ENCODE measurements at regions not wholly inside any gene's neighbourhood (a gene's known extent, or its start where the extent isn't known, plus 50 kb on each side); places are given as distances from the start of the nearest gene placed in this dataset.

GRCh38 chr17:6241381-6241780 lies 171.2 kb downstream of the WSCD1 start:
- DNase-seq (no peak), ATAC-seq (no peak)
- Histone ChIP-seq H3K4me1 (no peaks in the 10 kb centered on the region), H3K27ac (no peak overlapping the region), H3K36me3 (no peaks in the 10 kb centered on the region), H3K27me3 (peaks cover 0 to 84% of the 10 kb centered on the region in 2 donors), H3K9me3 (no peaks in the 10 kb centered on the region), H3K4me3 (no peak overlapping the region)
- TF ChIP-seq CTCF (IDR thresholded peaks at IDR 0.05): no peak
- intact Hi-C loops (cut with DNase I): no loop called here

- intact Hi-C loops (cut with DNase I): no loop called here
These were observed 170.4 kb downstream of the WSCD1 start for GRCh38 chr17:6240601-6241000.

GRCh38 chr17:6240001-6240400 lies 169.8 kb downstream of the WSCD1 start:
- DNase-seq (no peak), ATAC-seq (no peak)
- Histone ChIP-seq H3K36me3 (no peaks in the 10 kb centered on the region), H3K9me3 (no peaks in the 10 kb centered on the region), H3K4me3 (no peak overlapping the region), H3K4me1 (no peaks in the 10 kb centered on the region), H3K27ac (no peak overlapping the region), H3K27me3 (peaks cover 0 to 84% of the 10 kb centered on the region in 2 donors)
- intact Hi-C loops (cut with DNase I): no loop called here
- TF ChIP-seq CTCF (IDR thresholded peaks at IDR 0.05): no peak

More at GRCh38 chr17:6240601-6241000, 170.4 kb downstream of the WSCD1 start:
- Histone ChIP-seq H3K9me3 (no peaks in the 10 kb centered on the region), H3K27me3 (peaks cover 0 to 84% of the 10 kb centered on the region in 2 donors), H3K27ac (no peak overlapping the region), H3K36me3 (no peaks in the 10 kb centered on the region), H3K4me3 (no peak overlapping the region), H3K4me1 (no peaks in the 10 kb centered on the region)
- no peak for TF ChIP-seq CTCF (IDR thresholded peaks at IDR 0.05)
- DNase-seq (no peak), ATAC-seq (no peak)

GRCh38 chr17:6239241-6239798 lies 169.1 kb downstream of the WSCD1 start:
- ATAC-seq: no peak
- no peaks in the 10 kb centered on the region for H3K9me3 ChIP-seq
- no peak for TF ChIP-seq CTCF (IDR thresholded peaks at IDR 0.05)
- intact Hi-C loops (cut with DNase I): no loop called here
- no peak overlapping the region for H3K4me3 ChIP-seq
- DNase-seq: no peak
- H3K27ac ChIP-seq: no peak overlapping the region
- no peaks in the 10 kb centered on the region for H3K4me1 ChIP-seq
- H3K27me3 ChIP-seq: peaks cover 0 to 81% of the 10 kb centered on the region in 2 donors
- H3K36me3 ChIP-seq: no peaks in the 10 kb centered on the region

- Histone ChIP-seq H3K9me3 (no peaks in the 10 kb centered on the region), H3K27me3 (peaks cover 0 to 40% of the 10 kb centered on the region in 2 donors), H3K4me3 (no peak overlapping the region), H3K4me1 (no peaks in the 10 kb centered on the region), H3K27ac (no peak overlapping the region), H3K36me3 (no peaks in the 10 kb centered on the region)
- ATAC-seq (no peak), DNase-seq (no peak)
- no peak for TF ChIP-seq CTCF (IDR thresholded peaks at IDR 0.05)
- intact Hi-C loops (cut with DNase I): no loop called here
These were observed 163.7 kb downstream of the WSCD1 start for GRCh38 chr17:6233856-6234255.
